ENCODE measurements at regions not wholly inside any gene's neighbourhood (a gene's known extent, or its start where the extent isn't known, plus 50 kb on each side); places are given as distances from the start of the nearest gene placed in this dataset.

DNA sequence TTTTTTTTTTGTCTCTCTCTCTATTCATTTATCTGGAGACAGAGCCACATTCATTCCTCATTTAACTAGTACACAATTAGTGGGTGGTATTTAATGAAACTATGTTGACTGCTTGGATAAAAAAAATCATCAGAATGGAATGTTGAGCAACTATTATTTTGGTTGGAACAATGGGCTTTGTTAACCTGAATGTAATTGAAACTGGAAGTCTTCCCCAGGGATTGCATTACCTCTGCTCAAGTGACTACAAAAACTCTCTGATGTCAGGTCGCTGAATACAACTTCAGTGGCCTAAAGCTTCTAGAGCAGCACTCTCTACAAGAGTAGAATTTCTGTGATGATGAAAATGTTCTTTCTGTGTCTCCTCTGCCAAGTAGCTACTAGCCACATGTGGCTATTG lies 295.8 kb downstream of the DEPDC1B start:
- H3K4me3 Mint-ChIP-seq, result no peak overlapping the region
- WGBS (ENCODE audit: extremely low coverage, insufficient read length, low lambda C conversion rate), result no CpG with 5 or more reads among the region's 1 CpG
- H3K4me1 Mint-ChIP-seq, result peaks cover 6% of the 10 kb centered on the region in 2 experiments; a peak in 3 of 4 replicates
- no peak for DNase-seq
- Histone ChIP-seq H2AFZ (ENCODE audit: low read length) (no peak overlapping the region), H2BK12ac (ENCODE audit: insufficient read length, low read depth, low read length) (no peak overlapping the region), H3K4me1 (ENCODE audit: insufficient read depth, low read length) (no peaks in the 10 kb centered on the region; the same call in 1 of the 2 replicates), H2BK5ac (ENCODE audit: insufficient read length, low read length) (no peak overlapping the region), H2BK120ac (ENCODE audit: low read depth, low read length, poor library complexity, severe bottlenecking) (no peak overlapping the region), H2BK20ac (ENCODE audit: low read depth, low read length, poor library complexity, severe bottlenecking) (no peak overlapping the region), H3T11ph (ENCODE audit: low read length) (no peak overlapping the region), H3K79me1 (ENCODE audit: insufficient read depth, low read depth, low read length, poor library complexity, severe bottlenecking) (no peaks in the 10 kb centered on the region), H4K8ac (replicated peaks; ENCODE audit: insufficient read length, low read depth, low read length) (no peak overlapping the region), H3K23me2 (ENCODE audit: insufficient read length, low read depth, low read length, poor library complexity, severe bottlenecking) (no peaks in the 10 kb centered on the region), H4K91ac (ENCODE audit: insufficient read length, low read depth, low read length) (no peak overlapping the region), H3K56ac (ENCODE audit: insufficient read length, low read depth, low read length) (no peak overlapping the region), H3K14ac (ENCODE audit: insufficient read depth, low read length) (no peak overlapping the region), H3K27me3 (ENCODE audit: insufficient read depth, low read length) (no peaks in the 10 kb centered on the region), H3K4ac (ENCODE audit: low read depth, low read length) (no peak overlapping the region), H3K18ac (ENCODE audit: insufficient read length, low read depth, low read length) (no peak overlapping the region), H3K79me2 (ENCODE audit: insufficient read depth, low read length) (no peaks in the 10 kb centered on the region), H2BK15ac (ENCODE audit: low read depth, low read length) (no peak overlapping the region), H2AK5ac (ENCODE audit: insufficient read length, low read length) (no peak overlapping the region), H3K9ac (ENCODE audit: extremely low read depth, insufficient read length, low read length) (no peak overlapping the region), H3K4me2 (ENCODE audit: insufficient read depth, insufficient read length, low read length) (no peak overlapping the region), H3K9me3 (ENCODE audit: control insufficient read depth, low read depth, low read length) (no peaks in the 10 kb centered on the region), H3K23ac (ENCODE audit: insufficient read length, low read depth, low read length) (no peak overlapping the region), H4K5ac (ENCODE audit: insufficient read length, low read depth, low read length) (no peak overlapping the region), H3K27ac (ENCODE audit: insufficient read length, low read depth, low read length) (no peak overlapping the region), H4K20me1 (ENCODE audit: control insufficient read depth, insufficient read depth, insufficient read length) (no peaks in the 10 kb centered on the region)
- peak overlapping the region in 1 of 3 experiments; percentile 61; a peak in 1 of 7 replicates for H3K27ac Mint-ChIP-seq
- no peaks in the 10 kb centered on the region for H3K27me3 Mint-ChIP-seq (ENCODE audit: low read depth)
- no peaks in the 10 kb centered on the region; a peak in 1 of 5 replicates for H3K9me3 Mint-ChIP-seq
- TF ChIP-seq, protein P1, sequence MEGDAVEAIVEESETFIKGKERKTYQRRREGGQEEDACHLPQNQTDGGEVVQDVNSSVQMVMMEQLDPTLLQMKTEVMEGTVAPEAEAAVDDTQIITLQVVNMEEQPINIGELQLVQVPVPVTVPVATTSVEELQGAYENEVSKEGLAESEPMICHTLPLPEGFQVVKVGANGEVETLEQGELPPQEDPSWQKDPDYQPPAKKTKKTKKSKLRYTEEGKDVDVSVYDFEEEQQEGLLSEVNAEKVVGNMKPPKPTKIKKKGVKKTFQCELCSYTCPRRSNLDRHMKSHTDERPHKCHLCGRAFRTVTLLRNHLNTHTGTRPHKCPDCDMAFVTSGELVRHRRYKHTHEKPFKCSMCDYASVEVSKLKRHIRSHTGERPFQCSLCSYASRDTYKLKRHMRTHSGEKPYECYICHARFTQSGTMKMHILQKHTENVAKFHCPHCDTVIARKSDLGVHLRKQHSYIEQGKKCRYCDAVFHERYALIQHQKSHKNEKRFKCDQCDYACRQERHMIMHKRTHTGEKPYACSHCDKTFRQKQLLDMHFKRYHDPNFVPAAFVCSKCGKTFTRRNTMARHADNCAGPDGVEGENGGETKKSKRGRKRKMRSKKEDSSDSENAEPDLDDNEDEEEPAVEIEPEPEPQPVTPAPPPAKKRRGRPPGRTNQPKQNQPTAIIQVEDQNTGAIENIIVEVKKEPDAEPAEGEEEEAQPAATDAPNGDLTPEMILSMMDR (conservative IDR thresholded peaks at IDR 0.05), result no peak
- H3K36me3 Mint-ChIP-seq (ENCODE audit: insufficient read depth in 1 of 3, low read depth in 3 of 3), result no peaks in the 10 kb centered on the region

Measured in H9 (cell line).